ENCODE measurements at regions not wholly inside any gene's neighbourhood (a gene's known extent, or its start where the extent isn't known, plus 50 kb on each side); places are given as distances from the start of the nearest gene placed in this dataset.

- no peak for TF ChIP-seq STAT1 (IDR thresholded peaks at IDR 0.05; ENCODE audit: unreplicated experiment)
- no peak for TF ChIP-seq EZH2 (IDR thresholded peaks at IDR 0.05; ENCODE audit: low read depth, unreplicated experiment)
- TF ChIP-seq CTCF (conservative IDR thresholded peaks at IDR 0.05; ENCODE audit: low read depth in 2 of 2), result no peak
- no peak for TF ChIP-seq POLR2AphosphoS5 (IDR thresholded peaks at IDR 0.05; ENCODE audit: low read depth)
- TF ChIP-seq ZNF114 (CRISPR knock-in tag; IDR thresholded peaks at IDR 0.05), result no peak
- no peak for TF ChIP-seq ETS1 (IDR thresholded peaks at IDR 0.05)
- no peak for TF ChIP-seq REST (IDR thresholded peaks at IDR 0.05; ENCODE audit: unreplicated experiment)
- no peak for TF ChIP-seq EZH2phosphoT487 (IDR thresholded peaks at IDR 0.05; ENCODE audit: unreplicated experiment)
These were observed 50.3 kb upstream of the CNIH3 start for GRCh38 chr1:224565611-224566406.
